Neural crest cell (in vitro differentiated cells): ENCODE measurements at regions not wholly inside any gene's neighbourhood (a gene's known extent, or its start where the extent isn't known, plus 50 kb on each side); places are given as distances from the start of the nearest gene placed in this dataset.

Experiments
- DNase-seq: peaks from one replicate; pipeline ENCODE4 v3.0.0; 2021; ENCODE audit warnings: low read depth, mixed read lengths, low spot score
- H3K27ac Mint-ChIP-seq: one replicate; pipeline ENCODE4 v1.8.0; 2021; ENCODE audit warnings: mild to moderate bottlenecking, mixed read lengths; ENCODE audit not compliant: unreplicated experiment
- H3K27me3 Mint-ChIP-seq: 2 replicates; pipeline ENCODE4 v1.8.0; 2021; ENCODE audit warnings: low read depth, mild to moderate bottlenecking, mixed read lengths
- H3K36me3 Mint-ChIP-seq: 2 replicates; pipeline ENCODE4 v1.8.0; 2021; ENCODE audit warnings: low read depth, mild to moderate bottlenecking, mixed read lengths
- H3K4me1 Mint-ChIP-seq: 2 replicates; pipeline ENCODE4 v1.8.0; 2021; ENCODE audit warnings: mixed read lengths
- H3K4me3 Mint-ChIP-seq: one replicate; pipeline ENCODE4 v1.8.0; 2021; ENCODE audit warnings: mild to moderate bottlenecking, mixed read lengths
- H3K9me3 Mint-ChIP-seq: 2 replicates; pipeline ENCODE4 v1.8.0; 2021; ENCODE audit warnings: mixed read lengths
- CTCF ChIP-seq: fragments of 200-600 bp; sonication (generic); conservative IDR thresholded peaks from 2 replicates; pipeline ENCODE4 v1.5.0; 2021; ENCODE audit warnings: antibody characterized with exemption, mild to moderate bottlenecking

DNA sequence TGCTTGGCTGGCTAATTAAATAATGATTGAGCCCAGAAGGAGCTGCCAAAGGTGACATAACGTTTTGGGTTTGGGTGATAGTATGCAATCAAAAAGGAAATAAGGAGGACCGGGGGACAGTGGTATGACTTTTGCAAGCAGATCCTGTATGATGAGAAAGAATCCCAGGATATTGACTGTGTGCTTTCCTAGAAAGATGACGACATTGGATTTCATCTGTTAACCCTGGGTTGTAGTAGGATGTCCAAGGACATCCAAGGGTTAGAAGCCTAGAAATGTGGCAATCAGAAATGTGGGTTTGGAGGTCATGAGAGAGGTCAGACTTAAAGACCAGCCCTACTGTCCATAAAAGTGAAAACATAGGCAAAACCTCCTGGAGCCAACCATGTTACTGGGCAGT lies 50.3 kb upstream of the HMHB1 start:
- Mint-ChIP-seq H3K9me3 (no peaks in the 10 kb centered on the region), H3K27me3 (no peaks in the 10 kb centered on the region), H3K4me1 (no peaks in the 10 kb centered on the region), H3K36me3 (no peaks in the 10 kb centered on the region), H3K27ac (no peak overlapping the region), H3K4me3 (no peak overlapping the region)
- no peak for TF ChIP-seq CTCF
- no peak for DNase-seq

DNA sequence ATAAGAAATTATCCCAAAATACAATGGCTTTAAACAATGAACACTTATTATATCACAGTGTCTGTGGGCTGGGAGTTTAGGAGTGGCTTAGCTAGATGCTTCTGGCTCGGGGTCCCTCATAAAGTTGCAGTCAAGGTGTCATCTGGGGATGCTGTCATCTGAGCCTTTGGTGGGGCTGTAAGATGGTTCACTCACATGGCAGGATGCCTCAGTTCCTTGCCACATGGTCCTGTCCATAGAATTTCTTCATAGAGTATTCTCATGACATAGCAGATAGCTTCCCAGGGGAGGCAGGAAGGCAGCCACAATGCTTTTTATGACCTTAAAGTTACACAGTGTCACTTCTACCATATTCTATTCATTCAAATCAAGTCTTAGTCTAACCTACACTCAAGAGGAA lies 51.2 kb upstream of the HMHB1 start:
- Mint-ChIP-seq H3K27me3 (no peaks in the 10 kb centered on the region), H3K27ac (no peak overlapping the region), H3K4me1 (no peaks in the 10 kb centered on the region), H3K9me3 (no peaks in the 10 kb centered on the region), H3K36me3 (no peaks in the 10 kb centered on the region), H3K4me3 (no peak overlapping the region)
- no peak for DNase-seq
- TF ChIP-seq CTCF = no peak

GRCh38 chr5:143760131-143760505 lies 51.8 kb upstream of the HMHB1 start:
- no peaks in the 10 kb centered on the region for H3K36me3 Mint-ChIP-seq
- H3K27me3 Mint-ChIP-seq = no peaks in the 10 kb centered on the region
- H3K9me3 Mint-ChIP-seq = no peaks in the 10 kb centered on the region
- H3K4me1 Mint-ChIP-seq = no peaks in the 10 kb centered on the region
- DNase-seq = no peak
- H3K27ac Mint-ChIP-seq = no peak overlapping the region
- H3K4me3 Mint-ChIP-seq = no peak overlapping the region
- no peak for TF ChIP-seq CTCF

- DNase-seq = no peak
- H3K27me3 Mint-ChIP-seq = no peaks in the 10 kb centered on the region
- no peaks in the 10 kb centered on the region for H3K4me1 Mint-ChIP-seq
- H3K27ac Mint-ChIP-seq = no peak overlapping the region
- no peak for TF ChIP-seq CTCF
- H3K4me3 Mint-ChIP-seq = no peak overlapping the region
- H3K9me3 Mint-ChIP-seq = no peaks in the 10 kb centered on the region
- no peaks in the 10 kb centered on the region for H3K36me3 Mint-ChIP-seq
Observed at GRCh38 chr5:143759396-143760130, 52.4 kb upstream of the HMHB1 start.

DNA sequence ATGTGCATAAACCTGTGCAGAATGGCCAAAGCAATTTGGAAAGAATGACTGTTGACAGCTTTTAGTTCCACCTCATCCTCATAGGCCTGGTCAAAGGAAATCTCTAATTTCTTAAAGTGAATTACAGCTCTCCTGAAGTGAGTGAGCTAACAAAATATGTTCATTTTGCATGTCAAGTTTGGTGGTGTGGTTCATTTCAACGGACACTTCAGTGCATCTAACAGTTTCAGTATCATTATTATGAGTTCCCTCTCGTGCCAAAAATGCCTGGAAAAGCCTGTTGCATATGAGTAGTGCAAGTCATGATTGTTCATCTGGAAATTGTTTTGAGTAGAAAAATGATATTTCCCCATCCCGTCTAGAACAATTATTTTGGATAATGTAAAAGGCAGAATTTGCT lies 53.2 kb upstream of the HMHB1 start:
- TF ChIP-seq CTCF = no peak
- no peaks in the 10 kb centered on the region for H3K9me3 Mint-ChIP-seq
- H3K27me3 Mint-ChIP-seq = no peaks in the 10 kb centered on the region
- no peak overlapping the region for H3K27ac Mint-ChIP-seq
- no peak overlapping the region for H3K4me3 Mint-ChIP-seq
- H3K4me1 Mint-ChIP-seq = no peaks in the 10 kb centered on the region
- no peaks in the 10 kb centered on the region for H3K36me3 Mint-ChIP-seq
- DNase-seq = no peak
